ENCODE measurements at regions not wholly inside any gene's neighbourhood (a gene's known extent, or its start where the extent isn't known, plus 50 kb on each side); places are given as distances from the start of the nearest gene placed in this dataset.

DNA sequence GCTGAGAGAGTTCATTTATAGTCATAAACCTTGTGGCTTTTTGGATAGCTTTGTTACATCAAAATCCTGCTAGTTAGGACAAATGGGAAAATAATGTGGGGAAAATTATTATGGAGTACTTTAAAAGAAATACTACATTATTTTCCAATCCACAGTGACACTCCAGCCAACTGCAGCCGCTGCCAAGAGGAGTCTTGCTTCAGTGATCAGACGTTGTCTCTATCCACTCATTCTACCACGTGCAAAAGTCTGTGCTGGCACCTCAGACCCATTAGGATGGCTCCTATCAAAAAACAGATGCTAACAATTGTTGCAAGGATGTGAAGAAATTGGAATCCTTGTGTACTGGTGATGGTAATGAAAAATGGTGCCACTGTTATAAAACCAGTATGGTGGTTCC lies 128.6 kb upstream of the IQSEC1 start:
- no peaks in the 10 kb centered on the region for H3K36me3 ChIP-seq (ENCODE audit: insufficient read depth, low read length)
- ATAC-seq (ENCODE audit: poor library complexity), result no peak
- no peak overlapping the region for H3K4me3 ChIP-seq (ENCODE audit: low read length)
- no peak overlapping the region for H3K27ac ChIP-seq (ENCODE audit: low read depth in 1 of 2, low read length in 2 of 2)
- Mint-ChIP-seq H3K27me3 (peaks cover 33% of the 10 kb centered on the region), H3K4me1 (ENCODE audit: low read depth) (no peaks in the 10 kb centered on the region), H3K9me3 (no peaks in the 10 kb centered on the region), H3K36me3 (ENCODE audit: low read depth) (no peaks in the 10 kb centered on the region), H3K27ac (no peak overlapping the region), H3K4me3 (no peak overlapping the region)
- POLR2A ChIA-PET, result no interaction called here
- H3K9me3 ChIP-seq (ENCODE audit: control insufficient read depth in 1 of 2, insufficient read depth in 1 of 2, low read length in 2 of 2), result peaks cover 0 to 9% of the 10 kb centered on the region in 2 experiments
- CTCF ChIA-PET, result no interaction called here
- DNase-seq, result no peak
- H3K27me3 ChIP-seq (ENCODE audit: control insufficient read depth in 1 of 2, insufficient read depth in 2 of 2, low read length in 2 of 2), result peaks cover 17 to 25% of the 10 kb centered on the region in 2 experiments
- TF ChIP-seq, protein P1, sequence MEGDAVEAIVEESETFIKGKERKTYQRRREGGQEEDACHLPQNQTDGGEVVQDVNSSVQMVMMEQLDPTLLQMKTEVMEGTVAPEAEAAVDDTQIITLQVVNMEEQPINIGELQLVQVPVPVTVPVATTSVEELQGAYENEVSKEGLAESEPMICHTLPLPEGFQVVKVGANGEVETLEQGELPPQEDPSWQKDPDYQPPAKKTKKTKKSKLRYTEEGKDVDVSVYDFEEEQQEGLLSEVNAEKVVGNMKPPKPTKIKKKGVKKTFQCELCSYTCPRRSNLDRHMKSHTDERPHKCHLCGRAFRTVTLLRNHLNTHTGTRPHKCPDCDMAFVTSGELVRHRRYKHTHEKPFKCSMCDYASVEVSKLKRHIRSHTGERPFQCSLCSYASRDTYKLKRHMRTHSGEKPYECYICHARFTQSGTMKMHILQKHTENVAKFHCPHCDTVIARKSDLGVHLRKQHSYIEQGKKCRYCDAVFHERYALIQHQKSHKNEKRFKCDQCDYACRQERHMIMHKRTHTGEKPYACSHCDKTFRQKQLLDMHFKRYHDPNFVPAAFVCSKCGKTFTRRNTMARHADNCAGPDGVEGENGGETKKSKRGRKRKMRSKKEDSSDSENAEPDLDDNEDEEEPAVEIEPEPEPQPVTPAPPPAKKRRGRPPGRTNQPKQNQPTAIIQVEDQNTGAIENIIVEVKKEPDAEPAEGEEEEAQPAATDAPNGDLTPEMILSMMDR (IDR thresholded peaks at IDR 0.05), result no peak
- H3K4me1 ChIP-seq (ENCODE audit: insufficient read depth, low read length), result peaks cover under 1% of the 10 kb centered on the region
- intact Hi-C loops (cut with DNase I, micrococcal nuclease), result no loop called here

DNA sequence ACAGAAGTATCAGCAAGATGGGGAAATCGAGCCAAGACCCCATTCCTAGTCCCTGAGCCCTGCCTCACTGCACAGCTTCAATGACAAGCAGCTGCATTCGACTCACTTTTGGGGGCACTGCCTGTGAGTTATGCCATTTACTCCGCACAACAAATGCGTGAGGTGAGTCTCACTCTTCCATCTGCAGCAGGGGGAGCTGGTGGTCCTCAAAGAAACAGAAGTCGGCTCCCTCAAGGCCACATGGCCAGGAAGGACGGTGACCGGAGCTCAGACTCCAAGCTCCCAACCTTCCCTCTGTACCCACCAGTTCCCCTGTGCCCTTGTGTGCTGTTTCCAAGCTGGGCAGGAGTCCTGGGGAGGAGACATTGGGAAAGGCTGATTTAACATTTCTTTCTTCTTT lies 127.7 kb upstream of the IQSEC1 start:
- Histone ChIP-seq H3K36me3 (ENCODE audit: insufficient read depth, low read length) (no peaks in the 10 kb centered on the region), H3K27me3 (ENCODE audit: control insufficient read depth in 1 of 2, insufficient read depth in 2 of 2, low read length in 2 of 2) (peaks cover 17 to 24% of the 10 kb centered on the region in 2 experiments), H3K9me3 (ENCODE audit: control insufficient read depth in 1 of 2, insufficient read depth in 1 of 2, low read length in 2 of 2) (peaks cover 0 to 9% of the 10 kb centered on the region in 2 experiments), H3K4me1 (ENCODE audit: insufficient read depth, low read length) (peaks cover 10% of the 10 kb centered on the region), H3K27ac (ENCODE audit: low read depth in 1 of 2, low read length in 2 of 2) (no peak overlapping the region), H3K4me3 (ENCODE audit: low read length) (no peak overlapping the region)
- intact Hi-C loops (cut with DNase I, micrococcal nuclease), result no loop called here
- Mint-ChIP-seq H3K27ac (no peak overlapping the region), H3K9me3 (no peaks in the 10 kb centered on the region), H3K4me1 (ENCODE audit: low read depth) (peaks cover 6% of the 10 kb centered on the region), H3K27me3 (peaks cover 27% of the 10 kb centered on the region), H3K36me3 (ENCODE audit: low read depth) (no peaks in the 10 kb centered on the region), H3K4me3 (no peak overlapping the region)
- ATAC-seq (ENCODE audit: poor library complexity) (no peak), DNase-seq (peak in 1 of 14 experiments; percentile 3)
- TF ChIP-seq, protein P1 (IDR thresholded peaks at IDR 0.05), result no peak
- CTCF ChIA-PET, result no interaction called here
- POLR2A ChIA-PET, result no interaction called here

- Mint-ChIP-seq H3K4me1 (ENCODE audit: low read depth) (peaks cover 11% of the 10 kb centered on the region), H3K9me3 (no peaks in the 10 kb centered on the region), H3K27ac (no peak overlapping the region), H3K4me3 (no peak overlapping the region), H3K36me3 (ENCODE audit: low read depth) (no peaks in the 10 kb centered on the region), H3K27me3 (peaks cover 22% of the 10 kb centered on the region)
- peaks cover 12 to 23% of the 10 kb centered on the region in 2 experiments for H3K27me3 ChIP-seq (ENCODE audit: control insufficient read depth in 1 of 2, insufficient read depth in 2 of 2, low read length in 2 of 2)
- H3K27ac ChIP-seq (ENCODE audit: low read depth in 1 of 2, low read length in 2 of 2), result no peak overlapping the region
- no peak overlapping the region for H3K4me3 ChIP-seq (ENCODE audit: low read length)
- no peak for ATAC-seq (ENCODE audit: poor library complexity)
- H3K36me3 ChIP-seq (ENCODE audit: insufficient read depth, low read length), result no peaks in the 10 kb centered on the region
- POLR2A ChIA-PET, result no interaction called here
- DNase-seq, result no peak
- intact Hi-C loops (cut with DNase I, micrococcal nuclease), result no loop called here
- peaks cover 12% of the 10 kb centered on the region for H3K4me1 ChIP-seq (ENCODE audit: insufficient read depth, low read length)
- CTCF ChIA-PET, result no interaction called here
- H3K9me3 ChIP-seq (ENCODE audit: control insufficient read depth in 1 of 2, insufficient read depth in 1 of 2, low read length in 2 of 2), result peaks cover 0 to 7% of the 10 kb centered on the region in 2 experiments
- TF ChIP-seq, protein P1 (IDR thresholded peaks at IDR 0.05), result no peak
Observed at GRCh38 chr3:13200465-13200864, 127.2 kb upstream of the IQSEC1 start.
